ENCODE measurements at regions not wholly inside any gene's neighbourhood (a gene's known extent, or its start where the extent isn't known, plus 50 kb on each side); places are given as distances from the start of the nearest gene placed in this dataset.

- no peak for TF ChIP-seq CTCF (IDR thresholded peaks at IDR 0.05)
- TF ChIP-seq POLR2A (IDR thresholded peaks at IDR 0.05), result no peak
Measured at GRCh38 chr1:47697616-47698335, 259.9 kb downstream of the FOXD2 start.

Measured in esophagus squamous epithelium (tissue), 4 donors.